Skin epidermis (tissue), 12 donors: ENCODE measurements at regions not wholly inside any gene's neighbourhood (a gene's known extent, or its start where the extent isn't known, plus 50 kb on each side); places are given as distances from the start of the nearest gene placed in this dataset.
A peak's percentile ranks its signal among the peaks of the same experiment; 100 is the strongest.
"Not testable (repeated sequence)": the region's sequence is repeated elsewhere in the genome, so short reads cannot be mapped to it uniquely, and the experiment has no call there.

Source experiments
- H3K27ac ChIP-seq, 21 experiments: fragments of 200-600 bp; sonication (generic) in 11 of 21; one replicate each; pipeline ENCODE4 v1.5.0; 2020; ENCODE audit warnings: mild to moderate bottlenecking in 3 of 21, inconsistent platforms in 2 of 21, moderate library complexity in 2 of 21
- H3K4me3 ChIP-seq, 7 experiments: fragments of 200-600 bp; sonication (generic) in 2 of 7; one replicate each; pipeline ENCODE4 v1.5.0; 2020; ENCODE audit warnings: inconsistent platforms in 2 of 7, mild to moderate bottlenecking in 2 of 7, moderate library complexity in 1 of 7

GRCh38 chr6:167684276-167685104 is 142.2 kb upstream of the AFDN start:
- no peak overlapping the region for H3K27ac ChIP-seq
- H3K4me3 ChIP-seq = no peak overlapping the region

- H3K4me3 ChIP-seq = no peak overlapping the region
- no peak overlapping the region for H3K27ac ChIP-seq
Observed at GRCh38 chr6:167685654-167686053, 141.1 kb upstream of the AFDN start.

GRCh38 chr6:167686204-167686893 is 140.4 kb upstream of the AFDN start:
- no peak overlapping the region for H3K4me3 ChIP-seq
- H3K27ac ChIP-seq = no peak overlapping the region

- no peak overlapping the region for H3K4me3 ChIP-seq
Observed at GRCh38 chr6:167687116-167687725, 139.5 kb upstream of the AFDN start.

GRCh38 chr6:167688123-167688522 is 138.6 kb upstream of the AFDN start:
- Histone ChIP-seq H3K4me3 (no peak overlapping the region), H3K27ac (no peak overlapping the region)

More at GRCh38 chr6:167687116-167687725, 139.5 kb upstream of the AFDN start:
- H3K27ac ChIP-seq = no peak overlapping the region

- Histone ChIP-seq H3K4me3 (no peak overlapping the region), H3K27ac (no peak overlapping the region)
Observed at GRCh38 chr6:167689278-167689677, 137.4 kb upstream of the AFDN start.

- no peak overlapping the region for H3K4me3 ChIP-seq
Observed at GRCh38 chr6:167689751-167690150, 137.0 kb upstream of the AFDN start.

GRCh38 chr6:167690167-167690922 is 136.4 kb upstream of the AFDN start:
- not testable (repeated sequence) for H3K4me3 ChIP-seq, H3K27ac ChIP-seq

More at GRCh38 chr6:167689751-167690150, 137.0 kb upstream of the AFDN start:
- no peak overlapping the region for H3K27ac ChIP-seq

- Histone ChIP-seq H3K27ac (no peak overlapping the region), H3K4me3 (no peak overlapping the region)
Observed at GRCh38 chr6:167690931-167691330, 135.8 kb upstream of the AFDN start.

- Histone ChIP-seq H3K27ac (no peak overlapping the region), H3K4me3 (no peak overlapping the region)
Observed at GRCh38 chr6:167691533-167692312, 135.0 kb upstream of the AFDN start.

- not testable (repeated sequence) for H3K27ac ChIP-seq, H3K4me3 ChIP-seq
Observed at GRCh38 chr6:167693478-167693877, 133.2 kb upstream of the AFDN start.

- Histone ChIP-seq H3K4me3 (no peak overlapping the region), H3K27ac (no peak overlapping the region)
Observed at GRCh38 chr6:167695831-167696230, 130.9 kb upstream of the AFDN start.

GRCh38 chr6:167696296-167696695 is 130.4 kb upstream of the AFDN start:
- Histone ChIP-seq H3K27ac (no peak overlapping the region), H3K4me3 (no peak overlapping the region)

GRCh38 chr6:167697316-167697715 is 129.4 kb upstream of the AFDN start:
- no peak overlapping the region for H3K27ac ChIP-seq
- no peak overlapping the region for H3K4me3 ChIP-seq

- peak overlapping the region in 11 of 21 experiments; percentile 5 to 83 (median 75) for H3K27ac ChIP-seq
Observed at GRCh38 chr6:167698540-167698939, 128.2 kb upstream of the AFDN start.

GRCh38 chr6:167699141-167699931 is 127.4 kb upstream of the AFDN start:
- H3K4me3 ChIP-seq = no peak overlapping the region
- peak overlapping the region in 20 of 21 experiments; percentile 5 to 83 (median 63) for H3K27ac ChIP-seq

More at GRCh38 chr6:167698540-167698939, 128.2 kb upstream of the AFDN start:
- no peak overlapping the region for H3K4me3 ChIP-seq

GRCh38 chr6:167700199-167700598 is 126.5 kb upstream of the AFDN start:
- H3K4me3 ChIP-seq = no peak overlapping the region
- peak overlapping the region in 13 of 21 experiments; percentile 2 to 83 (median 62) for H3K27ac ChIP-seq

- Histone ChIP-seq H3K4me3 (no peak overlapping the region), H3K27ac (no peak overlapping the region)
Observed at GRCh38 chr6:167701010-167701409, 125.7 kb upstream of the AFDN start.
